Ishikawa (cell line): ENCODE measurements at regions not wholly inside any gene's neighbourhood (a gene's known extent, or its start where the extent isn't known, plus 50 kb on each side); places are given as distances from the start of the nearest gene placed in this dataset.

Experiments
- CEBPB ChIP-seq: IDR thresholded peaks from 2 replicates; pipeline ENCODE4 v1.6.1; 2012
- CREB1 ChIP-seq: IDR thresholded peaks from 2 replicates; pipeline ENCODE4 v1.6.1; 2012; ENCODE audit warnings: low read depth
- EGR1 ChIP-seq: IDR thresholded peaks from 2 replicates; pipeline ENCODE4 v1.6.1; 2012
- EP300 ChIP-seq: IDR thresholded peaks from 2 replicates; pipeline ENCODE4 v1.6.1; 2012; ENCODE audit warnings: borderline replicate concordance
- FOXM1 ChIP-seq: IDR thresholded peaks from 2 replicates; pipeline ENCODE4 v1.6.1; 2012; ENCODE audit warnings: low read depth, borderline replicate concordance
- NFIC ChIP-seq: IDR thresholded peaks from 2 replicates; pipeline ENCODE4 v1.6.1; 2012
- RAD21 ChIP-seq: IDR thresholded peaks from 2 replicates; pipeline ENCODE4 v1.6.1; 2012; ENCODE audit warnings: low read depth
- TAF1 ChIP-seq: IDR thresholded peaks from 2 replicates; pipeline ENCODE4 v1.6.1; 2012; ENCODE audit warnings: low read depth, mild to moderate bottlenecking
- TCF12 ChIP-seq: IDR thresholded peaks from 2 replicates; pipeline ENCODE4 v1.6.1; 2012; ENCODE audit warnings: low read depth
- TEAD4 ChIP-seq: IDR thresholded peaks from 2 replicates; pipeline ENCODE4 v1.6.1; 2012
- YY1 ChIP-seq: IDR thresholded peaks from 2 replicates; pipeline ENCODE4 v1.6.1; 2012; ENCODE audit warnings: low read depth
- TF ChIP-seq, protein P1 (sequence below): IDR thresholded peaks from 2 replicates; pipeline ENCODE4 v1.6.1; 2012; ENCODE audit warnings: low read depth, mild to moderate bottlenecking
- TF ChIP-seq, protein P2 (sequence below): IDR thresholded peaks from 2 replicates; pipeline ENCODE4 v1.6.1; 2012

DNA sequence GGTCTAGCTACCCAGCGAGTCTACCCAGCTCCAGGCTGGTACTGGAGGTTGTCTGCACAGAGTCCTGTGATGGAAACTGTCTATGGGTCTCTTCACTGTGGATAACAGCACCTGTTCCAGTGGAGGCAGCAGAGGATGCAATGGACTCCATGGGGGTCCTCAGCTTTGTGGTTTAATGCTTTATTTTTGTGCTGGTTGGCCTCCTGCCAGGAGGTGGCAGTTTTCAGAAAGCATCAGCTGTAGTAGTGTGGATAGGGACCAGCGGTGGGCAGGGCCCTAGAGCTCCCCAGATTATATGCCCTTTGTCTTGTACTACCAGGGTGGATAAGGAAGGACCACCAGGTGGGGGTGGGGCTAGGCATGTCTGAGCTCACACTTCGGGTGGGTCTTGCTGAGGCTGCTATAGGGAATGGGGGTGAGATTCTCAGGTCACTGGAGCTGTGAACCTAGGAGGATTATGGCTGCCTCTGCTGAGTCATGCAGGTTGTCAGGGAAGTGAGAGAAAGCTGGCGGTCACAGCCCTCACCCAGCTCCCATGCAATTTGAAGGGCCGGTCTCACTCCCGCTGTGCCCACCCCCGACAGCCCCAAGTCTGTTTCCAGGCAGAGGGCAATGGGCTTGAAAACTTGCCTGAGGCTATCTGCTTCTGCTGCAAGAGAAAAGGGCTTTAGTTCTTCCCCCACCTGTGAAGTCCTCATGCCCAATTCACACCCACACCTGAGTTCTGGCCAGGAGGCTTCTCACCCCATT lies 397.1 kb downstream of the TLE1 start:
- TF ChIP-seq CREB1 (no peak), FOXM1 (no peak; the same call in 1 of the 2 replicates), EP300 (no peak; the same call in 1 of the 2 replicates), CEBPB (no peak), TAF1 (no peak), EGR1 (0 out of 2 replicates have a peak, but pooled peaks have one; percentile 13), YY1 (peak; percentile 32; the same call in 1 of the 2 replicates), NFIC (no peak), RAD21 (no peak), TCF12 (no peak), TEAD4 (no peak)
- TF ChIP-seq, protein P1, sequence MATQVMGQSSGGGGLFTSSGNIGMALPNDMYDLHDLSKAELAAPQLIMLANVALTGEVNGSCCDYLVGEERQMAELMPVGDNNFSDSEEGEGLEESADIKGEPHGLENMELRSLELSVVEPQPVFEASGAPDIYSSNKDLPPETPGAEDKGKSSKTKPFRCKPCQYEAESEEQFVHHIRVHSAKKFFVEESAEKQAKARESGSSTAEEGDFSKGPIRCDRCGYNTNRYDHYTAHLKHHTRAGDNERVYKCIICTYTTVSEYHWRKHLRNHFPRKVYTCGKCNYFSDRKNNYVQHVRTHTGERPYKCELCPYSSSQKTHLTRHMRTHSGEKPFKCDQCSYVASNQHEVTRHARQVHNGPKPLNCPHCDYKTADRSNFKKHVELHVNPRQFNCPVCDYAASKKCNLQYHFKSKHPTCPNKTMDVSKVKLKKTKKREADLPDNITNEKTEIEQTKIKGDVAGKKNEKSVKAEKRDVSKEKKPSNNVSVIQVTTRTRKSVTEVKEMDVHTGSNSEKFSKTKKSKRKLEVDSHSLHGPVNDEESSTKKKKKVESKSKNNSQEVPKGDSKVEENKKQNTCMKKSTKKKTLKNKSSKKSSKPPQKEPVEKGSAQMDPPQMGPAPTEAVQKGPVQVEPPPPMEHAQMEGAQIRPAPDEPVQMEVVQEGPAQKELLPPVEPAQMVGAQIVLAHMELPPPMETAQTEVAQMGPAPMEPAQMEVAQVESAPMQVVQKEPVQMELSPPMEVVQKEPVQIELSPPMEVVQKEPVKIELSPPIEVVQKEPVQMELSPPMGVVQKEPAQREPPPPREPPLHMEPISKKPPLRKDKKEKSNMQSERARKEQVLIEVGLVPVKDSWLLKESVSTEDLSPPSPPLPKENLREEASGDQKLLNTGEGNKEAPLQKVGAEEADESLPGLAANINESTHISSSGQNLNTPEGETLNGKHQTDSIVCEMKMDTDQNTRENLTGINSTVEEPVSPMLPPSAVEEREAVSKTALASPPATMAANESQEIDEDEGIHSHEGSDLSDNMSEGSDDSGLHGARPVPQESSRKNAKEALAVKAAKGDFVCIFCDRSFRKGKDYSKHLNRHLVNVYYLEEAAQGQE, result no peak
- TF ChIP-seq, protein P2, sequence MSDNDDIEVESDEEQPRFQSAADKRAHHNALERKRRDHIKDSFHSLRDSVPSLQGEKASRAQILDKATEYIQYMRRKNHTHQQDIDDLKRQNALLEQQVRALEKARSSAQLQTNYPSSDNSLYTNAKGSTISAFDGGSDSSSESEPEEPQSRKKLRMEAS, result peak; percentile 19; the same call in 1 of the 2 replicates
